A673 (cell line): ENCODE measurements at regions not wholly inside any gene's neighbourhood (a gene's known extent, or its start where the extent isn't known, plus 50 kb on each side); places are given as distances from the start of the nearest gene placed in this dataset.

Experiments used
- BruUV-seq: library from RNA; stranded (reverse); fragments of 400-500 nt; replicated peaks from 2 replicates; lab custom pipeline; 2021; lab: Mats Ljungman, UMichigan
- CTCF ChIA-PET: fragments of 300-600 bp; sonication (Branson Sonifier 250); formaldehyde crosslinking; loops from one replicate; lab custom pipeline; 2022; ENCODE audit warnings: antibody characterized with exemption; lab: Charles Lee
- POLR2A ChIA-PET: fragments of 300-600 bp; sonication (Branson Sonifier 250); formaldehyde crosslinking; loops from one replicate; lab custom pipeline; 2022; ENCODE audit warnings: antibody characterized with exemption; ENCODE audit not compliant: low non-redundant PET; lab: Charles Lee
- DNase-seq: peaks from one replicate; pipeline ENCODE4 v3.0.0-alpha.2; 2015; ENCODE audit warnings: low spot score
- H3K27ac ChIP-seq: fragments of 200-600 bp; sonication (generic); 2 replicates; pipeline ENCODE4 v1.5.1; 2016; ENCODE audit warnings: mixed run types, low read depth, mild to moderate bottlenecking, mixed read lengths, antibody characterized with exemption, low read length; ENCODE audit not compliant: poor library complexity, severe bottlenecking
- H3K27me3 ChIP-seq: fragments of 200-600 bp; sonication (generic); replicated peaks from 2 replicates; pipeline ENCODE4 v1.6.1; 2017; ENCODE audit warnings: mixed run types, low read depth, mild to moderate bottlenecking, mixed read lengths, antibody characterized with exemption, low read length; ENCODE audit not compliant: insufficient read depth, poor library complexity
- H3K36me3 ChIP-seq: fragments of 200-600 bp; sonication (generic); 2 replicates; pipeline ENCODE4 v1.6.1; 2016; ENCODE audit warnings: mixed run types, mild to moderate bottlenecking, mixed read lengths, antibody characterized with exemption, low read length; ENCODE audit not compliant: insufficient read depth, poor library complexity, severe bottlenecking
- H3K4me1 ChIP-seq: fragments of 200-600 bp; sonication (generic); 2 replicates; pipeline ENCODE4 v1.6.1; 2017; ENCODE audit warnings: mixed run types, mild to moderate bottlenecking, mixed read lengths, antibody characterized with exemption, low read length; ENCODE audit not compliant: insufficient read depth, poor library complexity, severe bottlenecking
- H3K4me3 ChIP-seq: fragments of 200-600 bp; sonication (generic); 2 replicates; pipeline ENCODE4 v1.5.1; 2016; ENCODE audit warnings: low read depth, mixed run types, mild to moderate bottlenecking, mixed read lengths, low read length; ENCODE audit not compliant: poor library complexity, severe bottlenecking
- H3K9me3 ChIP-seq: fragments of 200-600 bp; sonication (generic); 2 replicates; pipeline ENCODE4 v1.6.1; 2016; ENCODE audit warnings: mixed run types, low read depth, mild to moderate bottlenecking, mixed read lengths, antibody characterized with exemption, low read length; ENCODE audit not compliant: poor library complexity, severe bottlenecking
- CTCF ChIP-seq: fragments of 300-800, 200-600 bp; sonication (generic); conservative IDR thresholded peaks from 2 replicates; pipeline ENCODE4 v1.5.1; 2017; ENCODE audit warnings: low read depth, mild to moderate bottlenecking, antibody characterized with exemption, low read length, moderate library complexity, mixed read lengths
- EZH2 ChIP-seq: fragments of 200-600 bp; sonication (generic); IDR thresholded peaks from 2 replicates; pipeline ENCODE4 v1.6.1; 2017; ENCODE audit warnings: borderline replicate concordance, low read depth, mild to moderate bottlenecking, mixed read lengths, antibody characterized with exemption, low read length; ENCODE audit not compliant: poor library complexity, severe bottlenecking
- intact Hi-C: fragments of 100-400 bp; cut with micrococcal nuclease; formaldehyde crosslinking; loops from one replicate; pipeline ENCODE4 v1.10.0; 2022; ENCODE audit not compliant: unreplicated experiment

- Histone ChIP-seq H3K27me3 (no peaks in the 10 kb centered on the region), H3K4me3 (no peak overlapping the region), H3K4me1 (no peaks in the 10 kb centered on the region), H3K9me3 (no peaks in the 10 kb centered on the region), H3K36me3 (no peaks in the 10 kb centered on the region), H3K27ac (no peak overlapping the region)
- CTCF ChIA-PET = no interaction called here
- BruUV-seq = no TSS peak
- TF ChIP-seq CTCF (no peak), EZH2 (no peak)
- DNase-seq = peak; percentile 0
- POLR2A ChIA-PET = no interaction called here
- intact Hi-C loops = no loop called here
Observed at GRCh38 chr4:89398644-89399043, 91.0 kb upstream of the GPRIN3 start.

- Histone ChIP-seq H3K9me3 (no peaks in the 10 kb centered on the region), H3K36me3 (no peaks in the 10 kb centered on the region), H3K4me1 (no peaks in the 10 kb centered on the region), H3K27me3 (no peaks in the 10 kb centered on the region), H3K4me3 (no peak overlapping the region), H3K27ac (no peak overlapping the region)
- ChIA-PET POLR2A (no interaction called here), CTCF (no interaction called here)
- no peak for DNase-seq
- intact Hi-C loops = no loop called here
- TF ChIP-seq CTCF (no peak), EZH2 (no peak)
- no TSS peak for BruUV-seq
Observed at GRCh38 chr4:89398146-89398545, 90.5 kb upstream of the GPRIN3 start.

GRCh38 chr4:89397441-89397840 is 89.8 kb upstream of the GPRIN3 start:
- ChIA-PET POLR2A (no interaction called here), CTCF (no interaction called here)
- no peak for DNase-seq
- Histone ChIP-seq H3K27ac (no peak overlapping the region), H3K36me3 (no peaks in the 10 kb centered on the region), H3K27me3 (no peaks in the 10 kb centered on the region), H3K4me1 (no peaks in the 10 kb centered on the region), H3K9me3 (no peaks in the 10 kb centered on the region), H3K4me3 (no peak overlapping the region)
- no TSS peak for BruUV-seq
- intact Hi-C loops = no loop called here
- TF ChIP-seq CTCF (no peak), EZH2 (no peak)
